ENCODE measurements at regions not wholly inside any gene's neighbourhood (a gene's known extent, or its start where the extent isn't known, plus 50 kb on each side); places are given as distances from the start of the nearest gene placed in this dataset.

- no peak for DNase-seq (ENCODE audit: low read depth)
Observed at GRCh38 chr1:30268923-30269666, 454.3 kb downstream of the MATN1 start.

DNA sequence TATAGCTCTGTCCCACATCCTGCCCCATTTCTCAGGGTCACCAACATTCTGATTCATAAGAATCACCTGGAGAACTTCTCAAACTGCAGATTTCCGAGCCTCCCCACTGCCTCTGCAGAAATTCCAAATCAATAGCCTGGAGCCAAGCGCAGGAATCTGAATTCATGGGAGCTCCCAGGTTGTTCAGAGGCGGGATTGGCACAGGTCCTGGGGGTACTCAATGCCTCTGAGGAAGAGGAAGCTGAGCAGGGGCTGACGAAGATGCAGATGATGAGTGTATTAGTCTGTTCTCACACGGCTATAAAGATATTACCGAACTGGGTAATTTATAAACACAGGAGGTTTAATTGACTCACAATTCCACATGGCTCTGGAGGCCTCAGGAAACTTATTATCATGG, 455.5 kb downstream of the MATN1 start:
- no peak for DNase-seq (ENCODE audit: low read depth)

DNA sequence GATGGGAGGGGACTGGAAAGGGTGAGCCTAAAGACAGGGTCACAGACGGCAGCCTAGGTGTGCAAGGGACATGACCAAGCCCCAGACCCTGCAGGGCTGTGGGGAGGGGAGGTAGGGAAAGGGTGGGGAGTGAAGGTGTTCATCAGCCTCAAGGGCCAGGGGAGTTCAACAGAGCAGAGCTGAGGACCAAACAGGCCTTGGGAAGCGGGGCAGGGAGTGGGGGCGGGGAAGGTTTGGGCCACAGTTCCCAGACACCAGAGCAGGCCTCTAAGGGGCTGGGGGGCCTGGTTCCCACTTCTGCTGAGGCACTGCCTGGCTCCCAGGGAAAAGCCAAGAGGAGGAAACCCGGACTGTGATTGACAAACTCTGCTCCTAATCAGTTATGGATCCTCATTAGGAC, 456.3 kb downstream of the MATN1 start:
- no peak for DNase-seq (ENCODE audit: low read depth)

GRCh38 chr1:30265127-30266070, 458.0 kb downstream of the MATN1 start:
- DNase-seq (ENCODE audit: low read depth) = no peak

- no peak for DNase-seq (ENCODE audit: low read depth)
Observed at GRCh38 chr1:30264672-30265025, 458.7 kb downstream of the MATN1 start.

- no peak for DNase-seq (ENCODE audit: low read depth)
Observed at GRCh38 chr1:30263888-30264671, 459.3 kb downstream of the MATN1 start.

DNA sequence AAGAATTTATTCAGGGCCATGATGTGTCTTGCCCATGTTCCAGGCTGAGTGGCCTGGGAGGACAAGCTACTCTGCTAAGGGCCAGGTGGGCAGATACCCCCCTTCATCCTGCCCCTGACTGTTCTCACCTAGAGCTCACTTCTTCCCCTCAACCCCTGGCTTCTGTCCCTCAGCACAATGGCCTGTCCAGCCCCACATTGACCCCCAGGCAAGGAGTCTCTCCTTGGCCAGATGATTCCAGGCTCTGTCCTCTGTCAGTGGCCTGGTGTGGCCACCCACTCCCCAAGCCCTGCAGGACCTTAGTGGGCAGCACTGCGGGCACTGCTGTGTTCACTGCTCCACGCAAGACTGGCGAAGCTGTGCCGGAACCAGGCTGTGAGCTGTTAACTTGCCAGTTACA, 460.0 kb downstream of the MATN1 start:
- DNase-seq (ENCODE audit: low read depth) = no peak

- no peak for DNase-seq (ENCODE audit: low read depth)
Observed at GRCh38 chr1:30262158-30262557, 461.2 kb downstream of the MATN1 start.

- no peak for DNase-seq (ENCODE audit: low read depth)
Observed at GRCh38 chr1:30260318-30260717, 463.1 kb downstream of the MATN1 start.

- DNase-seq (ENCODE audit: low read depth) = no peak
Observed at GRCh38 chr1:30259631-30260030, 463.8 kb downstream of the MATN1 start.

DNA sequence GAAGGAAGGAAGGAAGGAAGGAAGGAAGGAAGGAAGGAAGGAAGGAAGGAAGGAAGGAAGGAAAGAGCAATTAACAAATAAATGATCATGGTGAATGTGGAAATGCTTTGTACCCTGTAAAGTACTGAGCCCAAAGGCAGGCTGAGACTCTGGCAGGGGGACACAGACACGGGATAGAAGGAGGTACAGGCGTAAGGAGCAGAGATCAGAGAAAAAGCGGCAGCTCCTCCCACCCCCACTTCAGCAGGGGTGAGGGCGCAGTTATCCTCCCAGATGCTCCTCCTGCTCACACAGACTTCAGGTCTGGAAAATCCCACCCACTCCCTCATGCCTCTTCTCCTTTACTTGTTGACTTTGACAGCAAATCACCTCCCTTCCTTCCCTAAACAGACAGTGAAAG, 464.5 kb downstream of the MATN1 start:
- DNase-seq (ENCODE audit: low read depth) = no peak

- no peak for DNase-seq (ENCODE audit: low read depth)
Observed at GRCh38 chr1:30258471-30258870, 464.9 kb downstream of the MATN1 start.

DNA sequence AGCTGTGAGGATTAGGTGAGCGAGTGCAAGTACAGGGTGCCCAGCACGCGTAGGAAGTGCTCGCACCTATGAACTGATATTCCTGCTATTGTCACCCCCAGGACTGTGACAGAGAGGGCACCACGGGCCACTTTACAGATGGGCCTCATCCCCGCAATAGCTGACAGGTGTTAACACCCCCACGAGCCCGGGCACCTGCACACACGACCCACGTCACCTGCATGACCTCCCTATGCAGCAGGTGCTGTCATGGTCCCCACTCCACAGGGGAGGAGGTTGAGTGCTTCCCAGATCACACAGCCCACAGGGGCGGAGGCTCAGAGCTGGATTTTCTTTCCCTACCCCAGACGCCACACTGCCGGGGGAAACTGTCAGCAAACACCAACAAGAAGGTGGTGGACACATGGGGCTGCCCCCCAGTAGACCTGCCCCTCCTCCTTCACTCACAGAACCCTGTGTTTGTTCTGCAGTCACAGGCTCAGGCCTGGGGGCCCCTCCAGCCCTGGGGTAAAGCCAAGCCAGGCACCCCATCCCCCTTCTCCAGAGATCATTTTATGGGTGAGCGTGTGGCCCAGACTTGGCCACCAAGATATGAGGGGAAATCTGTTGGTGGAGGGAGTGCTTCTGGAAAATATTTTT, 465.5 kb downstream of the MATN1 start:
- no peak for DNase-seq (ENCODE audit: low read depth)

DNA sequence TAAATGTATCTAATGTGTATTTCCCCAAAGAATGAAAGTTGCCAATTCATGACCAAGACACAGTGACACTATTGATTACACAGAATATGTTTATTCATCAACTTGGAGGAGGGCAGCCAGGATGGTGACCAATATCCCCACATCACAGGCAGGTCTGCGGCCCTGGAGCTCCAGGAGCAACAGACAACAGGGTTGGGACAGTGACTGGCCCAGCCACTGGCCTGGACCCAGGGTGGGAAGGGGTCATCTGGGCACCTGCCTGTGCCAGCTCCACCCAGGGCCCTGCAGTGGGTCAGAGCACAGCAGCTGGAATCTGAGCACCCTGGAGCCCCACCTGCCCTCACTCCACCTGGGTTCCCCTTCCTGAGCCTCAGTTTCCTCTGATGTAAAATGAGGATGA, 466.1 kb downstream of the MATN1 start:
- DNase-seq (ENCODE audit: low read depth) = no peak

- no peak for DNase-seq (ENCODE audit: low read depth)
Observed at GRCh38 chr1:30256911-30257310, 466.5 kb downstream of the MATN1 start.

DNA sequence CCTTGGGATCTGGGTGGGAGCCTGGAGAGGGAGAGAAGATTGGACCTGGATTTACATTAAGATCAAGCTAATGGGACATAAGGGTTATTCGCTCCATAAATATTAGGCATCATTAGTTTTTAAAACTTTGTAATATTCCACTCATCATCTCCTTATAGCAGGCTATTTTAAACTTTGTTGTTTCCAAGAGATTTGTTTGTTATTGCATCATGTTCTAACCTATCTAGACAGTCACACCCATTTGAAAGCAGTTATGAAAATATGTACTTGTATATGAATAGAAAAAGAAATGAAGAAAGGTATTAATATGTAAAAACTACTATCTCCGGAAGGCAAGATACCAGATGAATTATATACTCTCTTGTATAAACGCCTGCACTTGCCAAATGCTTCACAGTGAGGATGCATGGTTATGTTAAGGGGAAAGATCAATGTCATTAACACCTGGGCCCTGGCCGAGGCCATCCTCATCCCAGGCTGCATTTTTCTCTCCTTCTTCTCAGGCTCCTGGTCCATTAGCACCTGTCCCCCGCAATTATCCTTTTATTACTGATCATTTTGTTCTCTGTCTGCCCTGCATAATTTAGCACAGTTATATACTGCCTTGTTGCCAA, 468.2 kb downstream of the MATN1 start:
- no peak for DNase-seq (ENCODE audit: low read depth)

DNA sequence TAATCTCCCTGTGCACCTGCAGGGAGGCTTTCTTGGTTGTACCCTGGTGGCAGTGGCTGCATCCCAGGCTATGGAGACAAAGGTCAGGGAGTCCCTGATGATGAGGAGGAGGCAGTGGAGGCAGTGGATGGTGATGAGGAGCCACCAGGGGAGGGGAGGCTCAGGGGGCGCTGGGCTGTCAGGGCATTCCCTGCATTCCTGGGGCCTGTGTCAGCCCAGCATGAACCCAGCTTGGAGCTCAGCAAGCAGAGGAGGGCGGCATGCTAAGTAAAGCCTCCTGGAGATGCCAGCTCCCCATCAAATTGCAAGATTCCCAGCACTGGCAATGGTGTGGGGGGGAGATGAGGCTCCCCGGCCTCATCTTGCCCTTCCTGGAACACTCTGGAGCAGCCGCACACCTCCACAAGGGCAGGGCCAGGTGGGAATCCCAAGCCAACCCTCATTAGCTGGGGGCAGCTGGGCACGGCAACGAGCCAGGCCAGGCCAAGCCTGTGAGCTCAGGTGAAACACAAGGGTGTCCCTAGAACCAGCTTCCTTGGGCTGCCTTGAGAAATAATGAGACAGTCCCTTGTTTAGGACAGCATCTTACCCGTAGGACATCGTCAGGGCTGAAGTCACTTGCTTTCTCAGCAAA, 469.5 kb downstream of the MATN1 start:
- DNase-seq (ENCODE audit: low read depth) = no peak

DNA sequence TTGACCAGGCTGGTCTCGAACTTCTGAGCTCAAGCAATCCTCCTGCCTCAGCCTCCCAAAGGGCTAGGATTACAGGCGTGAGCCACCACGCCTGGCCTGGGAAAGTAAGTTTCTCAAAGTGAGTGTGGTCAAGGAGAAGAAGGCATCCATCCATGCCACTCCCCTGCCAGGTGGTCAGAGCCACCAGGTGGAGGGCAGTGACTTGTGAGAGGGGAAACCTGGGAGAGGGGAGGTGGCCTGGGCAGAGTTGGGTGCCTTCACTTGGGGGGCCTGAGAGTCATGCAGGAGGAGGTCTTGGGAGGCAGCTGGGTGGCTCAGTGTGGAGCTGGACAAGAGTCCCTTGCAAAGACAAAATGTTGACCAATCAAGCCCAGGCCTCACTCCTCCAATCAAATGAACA, 470.0 kb downstream of the MATN1 start:
- DNase-seq (ENCODE audit: low read depth) = no peak

DNA sequence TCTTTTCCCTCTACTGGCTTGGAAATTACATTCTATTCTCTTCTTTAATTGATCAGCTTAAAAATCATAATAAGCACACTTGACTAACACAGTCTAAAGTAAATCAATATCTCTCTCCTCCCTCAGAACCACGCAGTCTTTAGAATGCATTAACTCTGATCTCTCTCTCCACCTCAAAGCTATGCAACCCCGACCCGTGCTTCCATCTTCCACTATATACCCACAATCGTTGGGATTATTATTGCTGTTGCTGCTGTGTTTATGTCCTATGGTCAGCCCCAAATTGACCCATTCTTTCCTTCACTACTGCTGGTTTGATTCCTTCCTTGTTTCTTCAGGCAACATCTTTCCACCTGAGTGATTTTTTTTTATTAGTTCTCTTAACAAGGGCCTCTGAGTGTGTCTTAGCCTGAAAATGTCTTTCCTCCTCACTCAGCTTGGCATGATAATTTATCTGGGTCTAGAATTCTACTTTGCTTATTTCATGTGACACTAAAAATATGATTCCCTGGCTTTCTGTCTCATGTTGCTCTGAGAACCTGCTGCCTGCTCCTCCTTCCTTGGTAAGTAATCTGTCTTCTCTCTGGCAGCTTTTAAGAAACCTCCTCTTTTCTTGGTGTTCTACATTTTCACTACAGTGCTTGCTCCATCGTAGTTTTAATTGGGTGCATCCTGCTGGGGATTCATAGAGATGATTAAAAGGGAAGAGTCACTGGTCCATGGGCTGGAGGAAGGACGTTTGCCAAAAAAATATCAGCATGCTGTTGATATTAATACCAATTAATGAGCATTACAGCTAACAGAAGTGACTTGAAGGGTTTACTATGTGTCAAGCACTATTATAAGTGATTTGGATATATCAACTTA, 472.2 kb downstream of the MATN1 start:
- DNase-seq (ENCODE audit: low read depth) = no peak

Measured in renal cortical epithelial cell (primary cell).